K562 (cell line): ENCODE measurements at regions not wholly inside any gene's neighbourhood (a gene's known extent, or its start where the extent isn't known, plus 50 kb on each side); places are given as distances from the start of the nearest gene placed in this dataset.

Experiments used
- ATAC-seq: fragments of 200-7000 bp; cut with Tn5 transposase; 3 replicates; pipeline ENCODE4 v1.9.1; 2020; ENCODE audit warnings: moderate library complexity
- BruUV-seq: library from RNA; stranded (reverse); fragments of 400-500 nt; replicated peaks from 2 replicates; lab custom pipeline; 2021; lab: Mats Ljungman, UMichigan
- CTCF ChIA-PET: fragments of 300-600 bp; formaldehyde crosslinking; extraction: SDS; loops from one replicate; lab custom pipeline; 2021; ENCODE audit warnings: low intra/inter-chr PET ratio; lab: Yijun Ruan, JAX
- POLR2A ChIA-PET: fragments of 300-600, 350-650 bp; sonication (Branson Sonifier 250); formaldehyde crosslinking; extraction: SDS; loops from one replicate; lab custom pipeline; 2021; ENCODE audit warnings: antibody characterized with exemption, inconsistent platforms; lab: Yijun Ruan, JAX
- DNase-seq, 4 experiments: peaks; one replicate each; pipeline versions ENCODE4 v3.0.0 to v3.0.0-alpha.2; 2011 to 2018; ENCODE audit warnings: low spot score in 3 of 4, mixed read lengths in 3 of 4; ENCODE audit errors: extremely low read depth in 1 of 4
- FAIRE-seq: peaks from 2 replicates; lab custom pipeline; 2011; peaks lifted over from hg19 to GRCh38; lab: Jason Lieb, UNC
- H2AFZ ChIP-seq: 2 replicates; pipeline ENCODE4 v1.6.0; 2011; ENCODE audit warnings: low read depth, low read length, control low read depth, inconsistent platforms
- H3K27ac ChIP-seq: fragments of 200-600 bp; 3 replicates; pipeline ENCODE4 v1.8.0; 2011; ENCODE audit warnings: low read depth, mild to moderate bottlenecking, control low read depth, inconsistent platforms, low read length, moderate library complexity, mixed read lengths; ENCODE audit errors: extremely low read depth
- H3K27me3 ChIP-seq, 2 experiments: fragments of 300-600 bp in 1 of 2; 2 replicates in 1 of 2; 3 replicates in 1 of 2; pipeline versions ENCODE4 v1.6.0 to v1.8.0; 2011; ENCODE audit warnings: inconsistent platforms in 2 of 2, low read length in 2 of 2, mild to moderate bottlenecking in 1 of 2, mixed read lengths in 1 of 2, moderate library complexity in 1 of 2; ENCODE audit not compliant: control insufficient read depth in 2 of 2, insufficient read depth in 2 of 2
- H3K36me3 ChIP-seq: fragments of 300-600 bp; 3 replicates; pipeline ENCODE4 v1.8.0; 2011; ENCODE audit warnings: mild to moderate bottlenecking, low read length, inconsistent platforms; ENCODE audit not compliant: control insufficient read depth, insufficient read depth
- H3K4me1 ChIP-seq, 2 experiments: fragments of 200-600 bp in 1 of 2; replicated peaks in 1 of 2; 2 replicates in 1 of 2; 3 replicates in 1 of 2; pipeline versions ENCODE4 v1.5.1 to v1.8.0; 2011; ENCODE audit warnings: inconsistent platforms in 2 of 2, low read length in 2 of 2, mild to moderate bottlenecking in 1 of 2, mixed read lengths in 1 of 2, moderate library complexity in 1 of 2; ENCODE audit not compliant: control insufficient read depth in 2 of 2, insufficient read depth in 2 of 2
- H3K4me2 ChIP-seq: 2 replicates; pipeline ENCODE4 v1.6.1; 2011; ENCODE audit warnings: low read length, control low read depth, inconsistent platforms, mixed read lengths; ENCODE audit not compliant: insufficient read depth
- H3K4me3 ChIP-seq: fragments of 200-600 bp; sonication (generic), shearing (Covaris generic); 2 replicates; pipeline ENCODE4 v1.5.1; 2016; ENCODE audit warnings: control low read depth, inconsistent platforms
- H3K79me2 ChIP-seq: fragments of 200-600 bp; 3 replicates; pipeline ENCODE4 v1.8.0; 2011; ENCODE audit warnings: low read length, inconsistent platforms; ENCODE audit not compliant: control insufficient read depth, insufficient read depth
- H3K9ac ChIP-seq, 2 experiments: 2 replicates each; pipeline versions ENCODE4 v1.6.0 to v1.6.1; 2011; ENCODE audit warnings: low read depth in 2 of 2, low read length in 2 of 2, control low read depth in 1 of 2, inconsistent platforms in 1 of 2, mild to moderate bottlenecking in 1 of 2, mixed read lengths in 1 of 2; ENCODE audit not compliant: insufficient read depth in 1 of 2
- H3K9me1 ChIP-seq: one replicate; pipeline ENCODE4 v1.6.0; 2011; ENCODE audit warnings: inconsistent platforms, mild to moderate bottlenecking, low read length, moderate library complexity; ENCODE audit not compliant: control insufficient read depth, insufficient read depth
- H3K9me3 ChIP-seq: replicated peaks from 2 replicates; pipeline ENCODE4 v1.5.1; 2011; ENCODE audit warnings: low read depth, low read length, inconsistent platforms; ENCODE audit not compliant: control insufficient read depth, insufficient read depth
- H4K20me1 ChIP-seq: replicated peaks from 2 replicates; pipeline ENCODE4 v1.6.1; 2011; ENCODE audit warnings: low read length, inconsistent platforms, mixed read lengths; ENCODE audit not compliant: control insufficient read depth, insufficient read depth
- ADNP ChIP-seq: fragments of 200-800 bp; sonication (Bioruptor generic); IDR thresholded peaks from 2 replicates; pipeline ENCODE4 v1.6.1; 2016; ENCODE audit warnings: missing genetic modification characterization, missing compliant biosample characterization
- BCOR ChIP-seq: fragments of 450-650 bp; IDR thresholded peaks from 2 replicates; pipeline ENCODE4 v1.6.1; 2016
- GMEB1 ChIP-seq: fragments of 250-450 bp; sonication (Bioruptor Pico); IDR thresholded peaks from 2 replicates; pipeline ENCODE4 v1.4.0; 2020; ENCODE audit warnings: mild to moderate bottlenecking
- HMG20A ChIP-seq: fragments of 450-650 bp; formaldehyde crosslinking; conservative IDR thresholded peaks from 2 replicates; pipeline ENCODE4 v1.4.0; 2020; ENCODE audit warnings: mild to moderate bottlenecking, mixed read lengths
- RBM17 ChIP-seq: fragments of 200-400 bp; formaldehyde crosslinking; IDR thresholded peaks from 2 replicates; pipeline ENCODE4 v1.6.1; 2017; ENCODE audit warnings: low read depth, mild to moderate bottlenecking, low read length, borderline replicate concordance
- SREBF1 ChIP-seq: fragments of 150-350 bp; IDR thresholded peaks from 2 replicates; pipeline ENCODE4 v1.6.1; 2014; ENCODE audit warnings: antibody characterized with exemption, low read depth, low read length, borderline replicate concordance
- XRCC3 ChIP-seq: fragments of 450-650 bp; IDR thresholded peaks from 2 replicates; pipeline ENCODE4 v1.6.1; 2017; ENCODE audit warnings: mild to moderate bottlenecking, moderate library complexity
- ZBTB17 ChIP-seq: fragments of 450-650 bp; formaldehyde crosslinking; IDR thresholded peaks from 2 replicates; pipeline ENCODE4 v1.4.0; 2020; ENCODE audit warnings: mild to moderate bottlenecking
- ZMIZ1 ChIP-seq, 2 experiments: fragments of 150-350 bp in 1 of 2; IDR thresholded peaks; 2 replicates each; pipeline ENCODE4 v1.6.1; 2012 to 2016; ENCODE audit warnings: low read depth in 2 of 2, low read length in 2 of 2, mild to moderate bottlenecking in 1 of 2, moderate library complexity in 1 of 2
- WGBS: fragments of 100-300 bp; shearing (Covaris generic); methylation state at CpG from one replicate; pipeline ENCODE4 v1.1.6; 2016; ENCODE audit warnings: low coverage, mixed read lengths; ENCODE audit not compliant: insufficient coverage; ENCODE audit errors: missing lambda C conversion rate; 5-methylcytosine and 5-hydroxymethylcytosine counted together
- in situ Hi-C: fragments of 300-500 bp; cut with MboI; formaldehyde crosslinking; loops from 4 replicates; pipeline ENCODE4 v1.15.0; 2018; ENCODE audit warnings: inconsistent platforms, mixed read lengths
- intact Hi-C: fragments of 100-400 bp; cut with micrococcal nuclease; formaldehyde crosslinking; loops from 2 replicates; pipeline ENCODE4 v1.14.2; 2022

GRCh38 chr1:30028939-30029338 lies 694.4 kb downstream of the MATN1 start:
- no peak for FAIRE-seq
- H3K4me1 ChIP-seq = no peaks in the 10 kb centered on the region
- TF ChIP-seq ZBTB17 (CRISPR knock-in tag) = peak; percentile 81
- TF ChIP-seq BCOR = no peak
- TF ChIP-seq ZMIZ1 (IDR thresholded peaks at IDR 0.05; ENCODE audit: low read depth in 2 of 2, low read length in 2 of 2) = 0 out of 4 replicates have a peak, but pooled peaks of 1 of the 2 experiments have one; percentile 36
- no peak for TF ChIP-seq RBM17
- no peak for TF ChIP-seq GMEB1 (CRISPR knock-in tag)
- no peak for TF ChIP-seq ADNP (tag)
- TF ChIP-seq XRCC3 = no peak
- TF ChIP-seq HMG20A (CRISPR knock-in tag) = no peak
- no peak for TF ChIP-seq SREBF1

More at GRCh38 chr1:30028939-30029338, 694.4 kb downstream of the MATN1 start:
- Histone ChIP-seq H4K20me1 (no peaks in the 10 kb centered on the region), H3K79me2 (no peaks in the 10 kb centered on the region), H3K9me1 (no peaks in the 10 kb centered on the region), H3K4me3 (no peak overlapping the region), H3K9ac (no peak overlapping the region), H3K36me3 (no peaks in the 10 kb centered on the region), H3K27me3 (no peaks in the 10 kb centered on the region; a peak in 1 of 5 replicates), H3K9me3 (no peaks in the 10 kb centered on the region), H2AFZ (no peak overlapping the region), H3K4me2 (no peak overlapping the region), H3K27ac (no peak overlapping the region)
- ChIA-PET CTCF (no interaction called here), POLR2A (interaction anchor here (0.8 to 0.9 kb wide), 2 partner anchors 8 to 260 kb away, joined by 3 read pairs; no protein-coding TSS in a partner anchor)
- DNase-seq (no peak), ATAC-seq (no peak)
- intact Hi-C loops (no loop called here), in situ Hi-C loops (no loop called here)
- WGBS = 0% methylated on average over 3 of the region's 3 CpGs
- BruUV-seq = no TSS peak
